NCI-H2107 treated with DMSO at 0.1 percent for 48 hours (cell line): ENCODE measurements at regions not wholly inside any gene's neighbourhood (a gene's known extent, or its start where the extent isn't known, plus 50 kb on each side); places are given as distances from the start of the nearest gene placed in this dataset.
A peak's percentile ranks its signal among the peaks of the same experiment; 100 is the strongest.

ENCODE experiments used
- DNase-seq: peaks from one replicate; lab custom pipeline; 2025; ENCODE audit not compliant: unreplicated experiment; lab: John Stamatoyannopoulos, UW

GRCh38 chr17:6325741-6326140 is 109.2 kb downstream of the AIPL1 start:
- DNase-seq: no peak

GRCh38 chr17:6325051-6325450 is 109.9 kb downstream of the AIPL1 start:
- no peak for DNase-seq

GRCh38 chr17:6323626-6324356 is 111.1 kb downstream of the AIPL1 start:
- no peak for DNase-seq

- no peak for DNase-seq
Observed at GRCh38 chr17:6322316-6322715, 112.6 kb downstream of the AIPL1 start.

GRCh38 chr17:6314311-6314710 is 120.6 kb downstream of the AIPL1 start:
- no peak for DNase-seq

GRCh38 chr17:6313835-6314234 is 121.1 kb downstream of the AIPL1 start:
- no peak for DNase-seq

- no peak for DNase-seq
Observed at GRCh38 chr17:6306820-6307219, 128.1 kb downstream of the AIPL1 start.

GRCh38 chr17:6305613-6306360 is 129.1 kb downstream of the AIPL1 start:
- peak; percentile 1 for DNase-seq

- no peak for DNase-seq
Observed at GRCh38 chr17:6304894-6305612, 129.9 kb downstream of the AIPL1 start.

- DNase-seq: no peak
Observed at GRCh38 chr17:6303664-6304063, 131.3 kb downstream of the AIPL1 start.

- DNase-seq: no peak
Observed at GRCh38 chr17:6299275-6299674, 135.6 kb downstream of the AIPL1 start.

GRCh38 chr17:6297960-6298359 is 137.0 kb downstream of the AIPL1 start:
- DNase-seq: no peak

GRCh38 chr17:6297119-6297518 is 137.8 kb downstream of the AIPL1 start:
- DNase-seq: no peak

- DNase-seq: no peak
Observed at GRCh38 chr17:6290488-6291196, 144.3 kb downstream of the AIPL1 start.

GRCh38 chr17:6286233-6286632 is 148.7 kb downstream of the AIPL1 start:
- DNase-seq: no peak

GRCh38 chr17:6285486-6285885 is 149.4 kb downstream of the AIPL1 start:
- no peak for DNase-seq

- peak; percentile 26 for DNase-seq
Observed at GRCh38 chr17:6279659-6280058, 155.3 kb downstream of the AIPL1 start.

GRCh38 chr17:6278376-6278775 is 156.5 kb downstream of the AIPL1 start:
- no peak for DNase-seq

GRCh38 chr17:6276711-6277110 is 158.2 kb downstream of the AIPL1 start:
- no peak for DNase-seq

GRCh38 chr17:6274310-6274709 is 160.6 kb downstream of the AIPL1 start:
- DNase-seq: no peak

- no peak for DNase-seq
Observed at GRCh38 chr17:6269478-6269877, 165.4 kb downstream of the AIPL1 start.
